Kidney epithelial cell (primary cell): ENCODE measurements at regions not wholly inside any gene's neighbourhood (a gene's known extent, or its start where the extent isn't known, plus 50 kb on each side); places are given as distances from the start of the nearest gene placed in this dataset.

Source experiments
- DNase-seq: peaks from one replicate; pipeline ENCODE4 v3.0.0-alpha.2; 2010; ENCODE audit warnings: low read depth
- H3K27me3 ChIP-seq: 2 replicates; pipeline ENCODE4 v1.6.0; 2011; ENCODE audit warnings: low read length; ENCODE audit not compliant: control insufficient read depth, insufficient read depth
- H3K36me3 ChIP-seq: 2 replicates; pipeline ENCODE4 v1.5.1; 2011; ENCODE audit warnings: low read length; ENCODE audit not compliant: control insufficient read depth, insufficient read depth
- H3K4me3 ChIP-seq: 2 replicates; pipeline ENCODE4 v1.5.1; 2011; ENCODE audit warnings: low read depth, mild to moderate bottlenecking, control low read depth, low read length
- TF ChIP-seq, protein P1 (sequence below): IDR thresholded peaks from 2 replicates; pipeline ENCODE4 v1.5.1; 2011; ENCODE audit warnings: mild to moderate bottlenecking, moderate library complexity, low read length, control low read depth, inconsistent platforms; ENCODE audit not compliant: insufficient read depth, poor library complexity, severe bottlenecking

DNA sequence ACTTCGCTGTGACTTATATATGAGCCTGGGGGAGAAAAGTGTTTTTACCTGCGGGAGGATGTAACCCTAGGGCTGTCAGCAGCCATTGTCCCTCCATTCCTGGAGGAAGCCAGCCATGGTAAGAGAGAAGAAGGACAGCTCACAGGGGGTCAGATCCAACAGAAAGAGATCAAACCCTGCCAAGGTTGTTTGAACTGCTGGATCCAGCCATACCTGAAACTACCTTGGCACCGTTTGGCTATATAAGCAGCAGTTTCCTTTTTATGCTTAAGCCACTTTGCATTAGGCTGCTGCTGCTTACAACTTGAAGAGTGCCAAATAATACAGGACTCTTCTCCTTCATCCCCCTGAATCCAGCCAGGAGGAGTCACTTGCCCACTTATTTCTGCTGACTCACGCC, 205.5 kb downstream of the PHETA1 start:
- Histone ChIP-seq H3K36me3 (no peaks in the 10 kb centered on the region), H3K27me3 (no peaks in the 10 kb centered on the region), H3K4me3 (no peak overlapping the region)
- TF ChIP-seq, protein P1, sequence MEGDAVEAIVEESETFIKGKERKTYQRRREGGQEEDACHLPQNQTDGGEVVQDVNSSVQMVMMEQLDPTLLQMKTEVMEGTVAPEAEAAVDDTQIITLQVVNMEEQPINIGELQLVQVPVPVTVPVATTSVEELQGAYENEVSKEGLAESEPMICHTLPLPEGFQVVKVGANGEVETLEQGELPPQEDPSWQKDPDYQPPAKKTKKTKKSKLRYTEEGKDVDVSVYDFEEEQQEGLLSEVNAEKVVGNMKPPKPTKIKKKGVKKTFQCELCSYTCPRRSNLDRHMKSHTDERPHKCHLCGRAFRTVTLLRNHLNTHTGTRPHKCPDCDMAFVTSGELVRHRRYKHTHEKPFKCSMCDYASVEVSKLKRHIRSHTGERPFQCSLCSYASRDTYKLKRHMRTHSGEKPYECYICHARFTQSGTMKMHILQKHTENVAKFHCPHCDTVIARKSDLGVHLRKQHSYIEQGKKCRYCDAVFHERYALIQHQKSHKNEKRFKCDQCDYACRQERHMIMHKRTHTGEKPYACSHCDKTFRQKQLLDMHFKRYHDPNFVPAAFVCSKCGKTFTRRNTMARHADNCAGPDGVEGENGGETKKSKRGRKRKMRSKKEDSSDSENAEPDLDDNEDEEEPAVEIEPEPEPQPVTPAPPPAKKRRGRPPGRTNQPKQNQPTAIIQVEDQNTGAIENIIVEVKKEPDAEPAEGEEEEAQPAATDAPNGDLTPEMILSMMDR, result no peak
- DNase-seq, result no peak

DNA sequence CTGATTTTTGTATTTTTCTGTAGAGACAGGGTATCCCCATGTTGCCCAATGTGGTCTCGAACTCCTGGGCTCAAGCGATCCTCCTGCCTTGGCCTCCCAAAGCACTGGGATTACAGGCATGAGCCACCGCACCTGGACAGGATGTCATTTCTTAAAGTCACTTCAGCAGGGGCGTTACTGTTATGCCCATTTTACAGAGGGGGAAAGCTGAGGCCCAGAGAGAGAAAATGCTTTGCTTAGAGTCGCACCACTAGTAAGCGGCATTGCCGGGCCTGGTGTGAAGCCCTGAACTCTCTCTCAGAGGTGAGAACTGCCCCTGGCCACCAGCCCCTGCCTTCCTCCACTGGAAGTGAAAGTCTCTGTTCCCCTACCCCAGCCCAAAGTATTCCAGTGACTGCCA, 207.0 kb downstream of the PHETA1 start:
- no peak for DNase-seq
- no peaks in the 10 kb centered on the region for H3K36me3 ChIP-seq
- TF ChIP-seq, protein P1, result no peak
- H3K4me3 ChIP-seq, result no peak overlapping the region
- H3K27me3 ChIP-seq, result no peaks in the 10 kb centered on the region

DNA sequence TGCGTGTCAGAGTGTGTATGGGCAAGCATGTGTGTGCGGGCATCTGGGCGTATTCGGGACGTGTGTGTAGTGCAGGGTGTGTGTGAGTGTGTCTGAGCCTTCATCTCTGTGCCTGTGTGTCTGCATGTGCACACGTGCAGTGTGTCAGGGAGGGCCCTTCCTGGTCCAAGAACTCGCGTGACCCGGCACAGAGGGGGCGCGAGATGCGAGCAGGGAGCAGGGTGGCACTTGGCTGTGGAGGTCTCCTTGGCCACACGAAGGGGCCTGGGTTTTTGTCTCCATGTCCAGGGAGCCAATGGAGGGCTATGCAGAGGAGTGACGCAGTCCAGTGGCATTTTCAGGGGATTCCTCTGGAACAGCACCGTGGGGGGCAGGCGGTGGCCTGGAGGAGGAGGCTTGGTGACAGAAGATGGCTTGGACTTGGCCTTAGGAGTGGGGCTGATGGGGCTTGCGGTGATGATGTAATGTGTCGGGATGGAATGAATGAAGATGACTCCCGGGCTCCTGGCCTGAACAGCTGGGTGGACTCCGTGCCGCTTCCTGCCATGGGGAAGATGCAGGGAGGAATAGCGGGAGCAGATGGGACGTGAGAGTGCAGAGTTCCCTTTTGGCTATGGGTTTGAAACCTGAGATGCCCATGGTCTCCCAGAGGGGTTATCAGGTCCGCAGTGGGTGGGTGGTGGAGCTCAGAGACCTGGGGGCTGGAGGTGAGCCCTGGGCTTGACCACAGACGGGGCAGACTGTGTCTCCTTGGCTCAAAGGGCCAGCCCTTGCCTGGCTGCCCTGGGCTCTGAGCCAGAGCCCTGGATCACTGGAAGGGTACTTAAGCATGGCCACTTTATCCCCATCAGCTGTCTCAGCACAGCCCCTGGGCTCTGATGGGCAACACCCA, 208.3 kb downstream of the PHETA1 start:
- TF ChIP-seq, protein P1, result no peak
- no peaks in the 10 kb centered on the region for H3K27me3 ChIP-seq
- DNase-seq, result no peak
- H3K36me3 ChIP-seq, result no peaks in the 10 kb centered on the region
- no peak overlapping the region for H3K4me3 ChIP-seq

DNA sequence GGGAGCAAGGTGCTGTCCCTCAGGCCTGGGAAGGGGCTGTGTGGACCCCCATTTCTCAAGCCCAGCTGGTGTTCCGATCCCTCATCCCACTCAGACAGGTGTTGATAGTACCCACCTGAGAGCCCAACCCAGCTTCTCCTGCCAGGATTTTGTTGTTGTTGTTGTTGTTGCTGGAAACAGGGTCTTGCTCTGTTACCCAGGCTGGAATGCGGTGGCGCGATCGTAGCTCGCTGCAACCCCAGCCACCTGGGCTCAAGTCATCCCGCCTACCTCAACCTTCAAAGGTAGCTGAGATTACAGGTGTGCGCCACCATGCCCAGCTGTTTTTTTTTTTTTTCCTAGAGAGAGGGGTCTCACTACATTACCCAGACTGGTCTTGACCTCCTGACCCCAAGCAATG, 209.9 kb downstream of the PHETA1 start:
- no peak overlapping the region for H3K4me3 ChIP-seq
- TF ChIP-seq, protein P1, result no peak
- no peak for DNase-seq
- H3K36me3 ChIP-seq, result no peaks in the 10 kb centered on the region
- peaks cover 4% of the 10 kb centered on the region for H3K27me3 ChIP-seq

DNA sequence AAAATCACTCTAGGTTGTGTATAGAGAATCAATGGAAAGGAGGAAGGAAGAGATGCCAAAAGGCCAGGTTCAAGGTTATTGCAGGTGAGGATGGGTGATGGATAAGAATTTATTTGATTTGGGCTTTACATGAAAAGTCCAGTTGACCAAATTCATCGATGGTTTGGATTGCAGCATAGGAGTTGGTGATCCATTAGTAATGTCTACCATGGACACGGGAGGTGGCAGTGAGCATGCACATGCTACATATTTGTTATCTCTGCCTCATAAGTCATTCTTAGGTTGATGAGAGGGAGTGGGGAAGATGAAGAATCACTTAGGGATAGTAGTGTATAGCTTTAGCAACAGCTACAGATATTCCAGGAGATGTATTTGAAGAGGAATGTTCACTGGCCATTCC, 211.4 kb downstream of the PHETA1 start:
- no peak for DNase-seq
- TF ChIP-seq, protein P1, result no peak
- H3K27me3 ChIP-seq, result peaks cover 14% of the 10 kb centered on the region
- no peaks in the 10 kb centered on the region for H3K36me3 ChIP-seq
- no peak overlapping the region for H3K4me3 ChIP-seq

DNA sequence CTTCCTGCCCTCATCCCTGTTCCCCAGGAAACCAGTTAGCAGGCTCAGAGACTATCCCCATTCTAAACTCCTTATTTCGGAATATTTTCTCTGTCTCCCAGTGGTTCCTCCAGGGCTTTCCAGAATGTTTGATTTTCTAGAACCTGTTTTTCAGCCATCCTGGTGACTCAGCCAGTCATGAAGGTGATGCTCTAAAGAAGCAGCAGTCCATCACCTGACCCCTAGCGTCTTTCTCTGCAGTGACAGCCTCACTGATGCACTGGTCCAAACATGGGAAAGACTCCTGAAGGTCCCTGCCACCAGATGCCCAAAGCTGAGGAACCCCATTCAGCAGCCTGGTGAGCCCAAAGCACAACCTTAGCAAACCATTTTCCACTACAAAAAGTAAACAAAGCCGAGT, 212.6 kb downstream of the PHETA1 start:
- TF ChIP-seq, protein P1, result no peak
- no peaks in the 10 kb centered on the region for H3K36me3 ChIP-seq
- no peak overlapping the region for H3K4me3 ChIP-seq
- no peak for DNase-seq
- H3K27me3 ChIP-seq, result peaks cover 19% of the 10 kb centered on the region
